ENCODE measurements at regions not wholly inside any gene's neighbourhood (a gene's known extent, or its start where the extent isn't known, plus 50 kb on each side); places are given as distances from the start of the nearest gene placed in this dataset.

- H3K4me3 ChIP-seq (ENCODE audit: low read depth, low read length), result no peak overlapping the region
- TF ChIP-seq CTCF (IDR thresholded peaks at IDR 0.05; ENCODE audit: insufficient read depth, low read depth, low read length), result peak; percentile 77
- DNase-seq (ENCODE audit: low read depth), result peak; percentile 34
These were observed 93.0 kb upstream of the SLC25A13 start for GRCh38 chr7:96414931-96415292.

DNA sequence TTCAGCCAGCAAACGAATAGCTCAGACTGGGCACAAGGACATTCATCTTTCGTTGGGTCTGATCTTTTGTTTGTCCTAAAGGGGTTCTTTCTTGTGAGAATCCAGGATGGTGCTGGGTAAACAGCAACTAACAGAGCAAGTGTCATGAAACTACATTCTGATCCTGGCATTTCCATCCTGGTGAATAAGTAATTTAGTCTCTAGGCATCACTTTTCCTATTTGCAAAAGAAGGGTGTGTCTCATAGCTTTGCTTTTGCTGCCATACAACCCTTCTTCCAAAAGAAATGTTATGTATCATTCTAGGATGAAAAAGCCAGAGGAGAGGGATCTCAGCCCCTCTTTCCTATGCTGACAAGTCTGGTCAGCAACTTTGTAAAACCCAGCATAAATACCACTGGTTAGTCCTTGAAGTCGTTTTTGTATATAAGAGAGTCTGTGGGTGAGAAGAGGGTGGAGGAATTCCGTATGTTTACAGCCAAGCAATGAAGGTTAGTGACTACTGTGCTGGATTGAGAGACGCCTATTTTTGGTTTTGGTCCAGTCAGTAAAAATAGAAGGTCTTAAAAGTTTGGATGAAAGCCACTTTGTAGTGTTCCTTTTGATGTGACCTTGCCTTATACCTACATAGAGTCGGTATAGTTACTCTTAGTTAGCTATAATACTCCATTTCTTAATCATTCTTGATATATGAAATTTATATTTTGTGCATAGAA is 88.4 kb upstream of the SLC25A13 start:
- H3K4me3 ChIP-seq (ENCODE audit: low read depth, low read length), result no peak overlapping the region
- DNase-seq (ENCODE audit: low read depth), result no peak
- TF ChIP-seq CTCF (IDR thresholded peaks at IDR 0.05; ENCODE audit: insufficient read depth, low read depth, low read length), result no peak

- no peak for TF ChIP-seq CTCF (IDR thresholded peaks at IDR 0.05; ENCODE audit: insufficient read depth, low read depth, low read length)
These were observed 87.0 kb upstream of the SLC25A13 start for GRCh38 chr7:96408881-96409280.

GRCh38 chr7:96407427-96407826 is 85.5 kb upstream of the SLC25A13 start:
- no peak for TF ChIP-seq CTCF (IDR thresholded peaks at IDR 0.05; ENCODE audit: insufficient read depth, low read depth, low read length)
- H3K4me3 ChIP-seq (ENCODE audit: low read depth, low read length), result no peak overlapping the region
- no peak for DNase-seq (ENCODE audit: low read depth)

More at GRCh38 chr7:96408881-96409280, 87.0 kb upstream of the SLC25A13 start:
- no peak overlapping the region for H3K4me3 ChIP-seq (ENCODE audit: low read depth, low read length)
- no peak for DNase-seq (ENCODE audit: low read depth)

GRCh38 chr7:96402913-96403312 is 81.0 kb upstream of the SLC25A13 start:
- H3K4me3 ChIP-seq (ENCODE audit: low read depth, low read length), result no peak overlapping the region
- TF ChIP-seq CTCF (IDR thresholded peaks at IDR 0.05; ENCODE audit: insufficient read depth, low read depth, low read length), result no peak
- DNase-seq (ENCODE audit: low read depth), result no peak

- H3K4me3 ChIP-seq (ENCODE audit: low read depth, low read length), result no peak overlapping the region
- DNase-seq (ENCODE audit: low read depth), result no peak
- TF ChIP-seq CTCF (IDR thresholded peaks at IDR 0.05; ENCODE audit: insufficient read depth, low read depth, low read length), result no peak
These were observed 79.3 kb upstream of the SLC25A13 start for GRCh38 chr7:96401200-96401599.

DNA sequence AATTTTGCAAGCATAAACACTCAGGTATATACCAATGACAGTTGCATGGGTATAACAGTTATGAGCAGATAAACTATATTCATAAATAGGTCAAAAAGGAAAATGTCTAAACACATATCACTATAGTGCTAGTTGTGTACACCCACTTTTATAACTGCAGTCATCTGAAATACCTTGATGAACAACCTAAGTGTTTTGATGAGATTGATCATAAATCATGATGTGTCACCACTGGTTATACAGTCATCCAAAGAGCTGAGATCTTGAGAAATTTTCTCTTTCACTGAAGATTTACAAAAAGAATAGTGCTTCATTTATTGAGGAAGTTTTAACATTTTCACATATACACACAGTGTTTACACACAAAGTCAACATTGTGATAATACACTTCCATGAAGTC is 78.6 kb upstream of the SLC25A13 start:
- no peak for DNase-seq (ENCODE audit: low read depth)
- no peak overlapping the region for H3K4me3 ChIP-seq (ENCODE audit: low read depth, low read length)
- no peak for TF ChIP-seq CTCF (IDR thresholded peaks at IDR 0.05; ENCODE audit: insufficient read depth, low read depth, low read length)

All from fibroblast of villous mesenchyme (primary cell).